NCI-H2081 treated with DMSO at 0.1 percent for 48 hours (cell line): ENCODE measurements at regions not wholly inside any gene's neighbourhood (a gene's known extent, or its start where the extent isn't known, plus 50 kb on each side); places are given as distances from the start of the nearest gene placed in this dataset.
"Not testable (repeated sequence)": the region's sequence is repeated elsewhere in the genome, so short reads cannot be mapped to it uniquely, and the experiment has no call there.

Source experiments
- DNase-seq: peaks from one replicate; lab custom pipeline; 2025; lab: John Stamatoyannopoulos, UW

DNA sequence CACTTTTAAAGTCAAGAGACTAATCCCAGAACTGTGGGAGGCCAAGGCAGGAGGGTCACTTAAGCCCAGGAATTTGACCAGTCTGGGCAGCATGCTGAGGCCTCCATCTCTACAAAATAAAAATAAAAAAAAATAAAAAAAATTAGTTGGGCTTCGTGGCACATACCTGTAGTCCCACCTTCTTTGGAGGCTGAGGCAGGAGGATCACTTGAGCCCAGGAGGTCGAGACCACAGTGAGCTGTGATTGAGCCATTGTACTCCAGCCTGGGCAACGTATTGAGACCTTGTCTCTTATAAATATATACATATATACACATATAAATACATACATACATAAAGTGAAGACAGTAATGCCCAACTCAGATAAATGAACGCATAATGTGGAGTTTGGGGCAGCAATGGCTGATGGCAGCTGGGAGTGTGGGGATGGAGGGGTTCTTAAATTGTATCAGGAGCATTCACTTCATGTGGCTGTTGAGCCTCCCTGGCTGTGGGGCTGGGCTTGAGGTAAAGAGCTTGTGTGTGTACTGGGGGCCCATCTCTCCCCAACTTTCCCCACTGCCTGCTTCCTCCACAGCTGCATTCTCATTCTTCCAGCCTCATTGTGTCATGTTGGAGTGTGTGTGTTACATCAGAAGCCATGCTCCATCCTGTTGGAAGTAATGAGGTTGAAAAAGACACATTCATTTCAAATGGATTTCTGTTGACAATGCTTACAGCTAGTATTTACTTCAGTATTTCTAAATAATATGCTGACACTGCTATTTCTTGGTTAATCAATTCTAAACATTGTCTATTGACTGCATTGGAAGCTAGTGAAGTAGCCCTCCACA lies 96.5 kb upstream of the HS6ST1 start:
- DNase-seq = no peak

DNA sequence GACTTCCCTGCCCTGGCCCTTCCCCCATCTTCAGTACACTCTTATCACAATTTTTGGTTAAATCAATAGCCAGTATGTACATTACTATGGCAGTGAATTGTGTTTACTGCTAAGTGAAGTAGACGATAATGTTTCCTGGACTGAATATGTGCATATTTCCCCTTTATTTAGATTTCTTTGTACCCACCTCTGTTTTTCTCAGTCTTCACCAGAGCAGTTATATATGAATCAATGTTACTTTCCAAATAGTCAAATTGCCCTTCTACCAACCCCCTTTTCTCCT lies 97.1 kb upstream of the HS6ST1 start:
- DNase-seq = no peak

DNA sequence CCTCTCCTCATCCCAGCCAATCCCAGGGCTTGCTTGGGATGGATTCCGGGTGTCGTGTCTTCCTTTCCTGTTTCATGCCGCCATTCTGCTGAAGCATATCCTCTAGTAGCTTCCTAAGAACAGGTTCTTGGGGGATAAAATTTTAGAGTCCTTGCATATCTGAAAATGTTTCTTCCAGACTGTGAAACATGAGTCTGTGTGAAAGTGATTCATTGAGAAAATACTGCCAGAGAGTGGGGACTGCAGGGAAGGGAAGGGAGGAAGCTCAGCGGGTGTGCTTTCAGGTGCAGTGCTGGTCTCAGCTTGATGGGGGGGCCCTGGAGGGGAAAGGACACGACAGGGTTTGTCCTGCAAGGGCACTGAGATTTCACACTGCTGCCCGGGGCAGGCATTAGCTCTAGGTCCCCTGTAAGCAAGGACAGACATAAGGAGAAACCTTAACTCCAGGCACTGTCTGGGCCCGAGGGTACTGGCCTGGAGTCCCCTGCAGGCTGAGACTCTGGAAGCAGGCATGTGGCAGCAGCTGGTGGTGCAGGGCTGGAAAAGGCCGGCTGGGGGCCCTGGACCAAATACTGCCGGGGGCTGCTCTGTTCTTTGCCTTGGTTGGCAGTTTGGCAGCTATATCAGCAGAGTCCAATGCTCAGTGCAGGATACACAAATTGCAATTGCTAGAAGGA lies 97.6 kb upstream of the HS6ST1 start:
- DNase-seq = no peak

DNA sequence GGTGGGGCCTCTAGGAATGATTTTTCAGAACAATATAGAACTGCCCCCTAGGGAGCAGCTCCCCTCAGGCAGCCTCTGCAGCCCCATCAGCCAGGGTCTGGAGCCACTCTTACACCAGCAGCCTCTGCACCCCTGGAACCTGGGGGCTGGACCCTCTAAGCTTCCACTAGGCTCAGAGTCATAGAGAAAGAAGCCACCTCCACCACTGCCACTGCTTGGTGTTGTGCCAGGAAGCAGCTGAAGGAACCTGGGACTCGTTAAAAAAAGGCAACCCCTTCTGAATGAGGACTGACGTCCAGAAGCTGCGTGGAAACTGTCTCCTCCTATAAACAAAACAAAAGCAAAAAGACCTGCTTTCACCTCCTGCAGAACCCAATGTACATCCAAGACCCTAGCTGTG lies 98.1 kb upstream of the HS6ST1 start:
- no peak for DNase-seq

DNA sequence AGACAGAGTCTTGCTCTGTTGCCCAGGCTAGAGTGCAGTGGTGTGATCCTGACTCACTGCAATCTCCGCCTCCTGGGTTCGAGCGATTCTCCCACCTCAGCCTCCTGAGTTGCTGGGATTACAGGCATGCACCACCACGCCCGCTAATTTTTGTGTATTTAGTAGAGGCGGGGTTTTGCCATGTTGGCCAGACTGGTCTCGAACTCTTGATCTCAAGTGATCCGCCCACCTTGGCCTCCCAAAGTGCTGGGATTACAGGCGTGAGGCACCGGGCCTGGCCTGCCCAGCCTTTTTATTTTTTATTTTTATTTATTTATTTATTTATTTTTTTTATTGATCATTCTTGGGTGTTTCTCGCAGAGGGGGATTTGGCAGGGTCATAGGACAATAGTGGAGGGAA lies 98.6 kb upstream of the HS6ST1 start:
- not testable (repeated sequence) for DNase-seq

DNA sequence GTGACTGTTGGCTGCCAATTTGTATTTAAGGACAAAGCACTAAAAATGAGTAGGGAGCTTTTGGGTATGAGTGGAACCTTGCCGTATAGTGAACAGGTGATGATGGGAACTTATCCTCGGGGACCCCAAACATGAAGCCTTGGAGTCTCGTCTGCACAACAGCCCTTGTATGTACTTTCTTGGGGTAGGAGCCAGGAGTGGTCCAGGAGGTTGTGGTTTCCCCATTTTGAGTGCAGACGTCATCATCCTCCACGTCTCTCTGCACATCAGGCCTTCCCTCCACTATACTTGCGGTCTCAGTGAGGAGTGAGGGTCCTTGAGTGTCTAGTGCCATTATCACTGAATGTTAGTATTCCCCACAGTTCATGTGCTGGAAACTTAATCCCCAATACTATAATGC lies 101.5 kb upstream of the HS6ST1 start:
- DNase-seq = no peak

DNA sequence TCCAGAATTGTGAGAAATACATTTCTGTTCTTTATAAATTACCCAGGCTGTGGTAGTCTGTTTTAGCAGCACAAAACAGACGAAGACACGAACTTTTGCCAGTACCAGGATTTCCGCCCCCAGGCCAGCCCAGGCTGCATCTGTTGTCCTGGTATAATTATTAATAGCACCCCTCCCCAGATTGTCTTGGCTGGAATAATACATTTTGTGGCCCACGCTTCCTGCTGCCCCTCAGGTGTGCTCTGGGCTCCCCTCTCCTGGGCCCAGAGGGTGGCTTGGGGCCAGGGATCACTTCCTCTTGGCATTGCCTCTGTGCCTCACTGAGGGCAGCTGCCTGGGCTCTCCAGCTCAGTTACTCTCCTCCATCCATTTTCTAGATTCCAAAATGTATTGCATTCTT lies 102.1 kb upstream of the HS6ST1 start:
- no peak for DNase-seq

DNA sequence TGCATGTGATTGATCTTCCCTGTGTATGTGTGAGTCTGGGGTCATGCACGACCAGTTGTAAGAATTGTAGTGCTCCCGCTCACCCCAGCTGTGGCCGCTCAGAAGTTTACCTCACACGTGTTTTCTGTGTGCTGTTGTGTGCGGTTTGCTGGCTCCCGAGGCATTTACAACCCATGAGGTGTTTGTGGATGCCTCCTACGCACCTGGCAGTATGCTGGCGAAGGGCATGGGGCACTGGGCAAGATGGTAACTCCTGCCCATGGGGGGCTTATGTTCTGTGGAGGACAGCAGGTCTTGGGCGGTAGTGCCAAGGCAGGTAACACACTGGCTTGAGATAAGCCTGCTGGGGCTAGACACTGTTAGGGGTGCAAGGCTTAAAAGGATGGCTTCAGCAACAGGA lies 102.6 kb upstream of the HS6ST1 start:
- no peak for DNase-seq

DNA sequence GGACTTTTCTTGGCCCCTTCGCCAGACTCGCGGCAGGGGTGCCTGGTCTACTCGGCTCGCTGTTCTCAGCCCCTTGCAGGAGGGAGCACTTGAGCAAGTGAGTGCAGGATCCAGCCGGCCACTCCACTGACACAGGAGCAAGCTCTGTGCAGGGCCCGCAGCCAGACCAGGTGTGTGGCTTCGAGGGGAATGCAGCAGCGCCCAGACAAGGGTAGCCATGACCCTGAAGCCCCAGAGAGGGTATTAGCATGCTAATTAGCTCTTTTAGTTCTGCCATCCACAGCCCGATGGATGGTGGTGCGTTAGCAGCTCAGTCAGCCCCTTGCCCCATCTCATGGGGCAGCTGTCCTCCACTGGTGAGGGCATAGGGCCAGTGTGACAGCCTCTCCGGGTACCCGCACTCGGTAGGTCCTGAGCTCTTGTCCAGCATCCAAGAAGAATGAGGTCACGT lies 103.2 kb upstream of the HS6ST1 start:
- no peak for DNase-seq

DNA sequence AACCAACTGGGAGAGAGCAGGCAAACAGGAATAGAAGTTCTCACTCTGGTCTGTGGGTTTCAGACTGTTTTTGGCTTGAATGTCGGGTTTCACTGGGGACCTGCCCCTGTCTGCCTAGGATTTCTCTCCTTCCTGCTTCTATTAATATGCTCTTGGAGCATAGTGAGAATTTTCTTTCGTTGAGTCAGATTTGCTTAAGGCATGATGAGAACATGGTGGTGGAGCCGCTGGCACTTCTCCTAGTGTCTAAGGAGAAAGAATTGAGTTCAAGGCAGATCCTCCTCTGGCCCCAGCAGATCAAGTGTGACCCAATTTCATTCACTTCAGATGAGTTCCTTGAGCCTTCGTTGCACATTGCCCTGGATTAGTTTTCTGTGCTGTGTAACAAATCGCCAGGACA lies 103.9 kb upstream of the HS6ST1 start:
- DNase-seq = no peak

DNA sequence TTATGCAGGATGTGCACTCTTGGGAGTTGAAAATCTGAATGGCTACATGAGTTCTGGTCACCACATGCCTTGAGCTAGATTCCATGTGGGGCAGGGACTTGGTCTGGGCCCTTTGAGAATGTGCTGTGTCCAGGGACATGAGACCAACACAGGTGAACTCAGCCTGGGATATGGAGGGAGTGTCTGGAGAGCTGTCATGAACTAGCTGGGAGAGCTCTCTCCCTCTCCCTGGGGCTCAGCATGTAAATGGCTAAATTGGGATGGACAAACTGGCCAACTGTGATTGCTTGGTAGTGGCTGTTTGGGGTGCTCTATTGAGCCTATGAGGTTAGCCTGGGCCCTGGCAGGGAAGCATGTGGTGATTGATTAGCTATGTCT lies 105.1 kb upstream of the HS6ST1 start:
- no peak for DNase-seq

DNA sequence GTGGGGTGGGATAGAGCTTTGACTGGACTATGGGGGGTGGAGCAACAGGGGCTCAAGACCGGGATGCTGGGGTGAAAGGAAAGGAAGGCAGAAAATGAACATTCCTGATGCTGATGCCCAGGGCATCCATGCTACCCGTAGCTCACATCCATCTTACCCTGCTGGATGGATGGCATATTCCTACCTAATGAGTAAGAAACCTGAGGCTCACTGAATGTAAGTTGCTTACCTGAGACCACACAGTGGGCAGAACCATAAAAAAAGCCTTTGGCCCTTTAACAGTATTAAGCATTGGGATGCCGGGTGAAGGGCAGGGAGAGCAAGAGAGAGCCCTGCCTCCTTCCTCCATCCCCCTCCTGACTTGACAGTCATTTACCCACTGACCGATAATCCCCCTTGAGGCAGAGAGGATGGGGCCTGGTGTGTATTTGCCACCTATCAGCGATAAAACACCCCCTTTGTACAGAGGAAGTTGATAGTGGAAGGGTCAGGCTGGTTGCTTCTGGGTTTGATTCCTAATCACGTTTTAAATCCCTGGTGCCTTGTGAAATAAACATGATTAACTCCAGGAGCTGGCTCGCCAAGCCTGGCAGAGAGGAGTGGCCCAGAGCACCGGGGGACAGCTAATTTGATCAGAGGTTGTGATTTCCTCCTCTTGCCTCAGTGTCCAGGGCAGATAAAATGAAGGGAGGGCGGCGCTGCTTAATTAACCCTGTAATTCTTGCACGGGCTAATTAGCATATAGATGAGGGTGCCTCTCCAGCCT lies 105.9 kb upstream of the HS6ST1 start:
- DNase-seq = no peak

DNA sequence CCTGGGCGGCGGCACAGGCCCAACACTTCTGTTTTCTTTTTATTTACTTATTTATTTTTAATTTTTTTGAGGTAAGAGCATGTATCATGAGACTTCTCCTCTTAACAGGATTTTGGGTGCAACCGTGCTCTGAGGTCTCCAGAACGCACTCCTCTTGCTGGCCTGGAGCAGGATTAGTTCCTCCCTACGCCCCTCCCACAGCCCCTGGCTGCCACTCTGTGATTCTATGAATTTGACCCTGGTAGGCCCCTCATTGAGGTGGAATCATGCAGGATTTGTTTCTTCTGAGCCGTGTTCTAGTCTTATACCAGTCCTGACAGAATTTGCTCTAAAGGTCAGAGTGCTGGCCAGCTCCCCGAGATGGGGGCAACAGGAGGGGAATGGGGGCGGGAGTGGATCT lies 106.5 kb upstream of the HS6ST1 start:
- DNase-seq = no peak

DNA sequence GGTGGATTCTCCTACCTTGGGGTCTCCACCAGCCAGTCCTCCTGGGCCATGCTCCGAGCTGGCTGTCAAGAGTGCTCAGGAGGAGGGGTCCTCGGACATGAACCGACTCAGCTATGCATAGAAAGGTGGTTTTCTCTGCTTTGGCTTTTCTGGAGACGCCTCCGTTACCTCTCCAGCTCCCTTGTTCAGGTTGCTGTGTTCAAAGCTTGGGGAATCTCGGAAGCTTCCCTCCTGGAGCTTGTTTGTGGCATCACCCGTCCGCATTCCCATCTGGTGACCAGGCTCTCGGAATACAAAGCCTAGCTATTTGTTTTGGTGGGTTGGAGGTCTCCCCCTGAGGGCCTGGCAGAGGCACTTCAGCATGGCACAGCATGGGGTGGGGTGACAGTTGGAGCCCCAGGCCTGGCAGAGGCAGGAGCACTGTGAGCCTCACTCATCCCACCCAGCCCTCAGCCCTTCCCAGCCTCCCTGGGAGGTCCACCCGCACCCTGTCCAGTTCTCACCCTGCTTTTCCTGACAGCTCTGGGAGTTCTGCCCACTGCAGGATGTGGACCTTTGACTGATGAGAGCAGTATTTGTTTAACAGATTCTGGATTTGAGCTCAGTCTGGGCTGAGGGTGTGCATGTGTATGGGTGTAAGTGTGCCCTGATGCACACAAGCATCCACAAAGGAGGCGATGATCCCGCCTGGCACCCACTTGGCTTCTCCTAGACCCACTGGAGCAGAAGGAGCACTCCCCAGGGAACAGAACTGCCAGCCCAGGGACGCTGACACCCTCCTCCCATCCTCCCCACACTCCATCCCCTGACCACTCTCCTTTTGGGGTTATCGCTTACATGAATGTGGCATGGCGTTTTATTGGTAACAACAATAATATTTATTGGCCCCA lies 107.3 kb upstream of the HS6ST1 start:
- DNase-seq = no peak

DNA sequence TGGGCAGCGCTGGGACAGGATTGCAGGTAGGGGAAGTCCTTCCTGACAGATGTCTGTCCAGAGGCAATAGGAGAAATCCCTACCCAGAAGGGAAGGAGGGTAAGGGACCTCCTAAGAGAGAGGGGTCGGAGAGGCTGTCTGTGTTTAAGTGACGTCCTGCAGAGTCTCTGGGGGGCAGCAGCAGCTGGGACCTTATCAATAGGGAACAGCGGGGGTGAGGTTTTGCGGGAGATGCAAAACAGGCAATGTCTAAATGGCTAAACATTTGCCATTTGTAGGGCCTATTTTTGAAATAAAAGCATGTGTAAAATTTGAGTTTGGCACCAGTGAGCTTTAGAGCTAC lies 108.7 kb upstream of the HS6ST1 start:
- DNase-seq = no peak

DNA sequence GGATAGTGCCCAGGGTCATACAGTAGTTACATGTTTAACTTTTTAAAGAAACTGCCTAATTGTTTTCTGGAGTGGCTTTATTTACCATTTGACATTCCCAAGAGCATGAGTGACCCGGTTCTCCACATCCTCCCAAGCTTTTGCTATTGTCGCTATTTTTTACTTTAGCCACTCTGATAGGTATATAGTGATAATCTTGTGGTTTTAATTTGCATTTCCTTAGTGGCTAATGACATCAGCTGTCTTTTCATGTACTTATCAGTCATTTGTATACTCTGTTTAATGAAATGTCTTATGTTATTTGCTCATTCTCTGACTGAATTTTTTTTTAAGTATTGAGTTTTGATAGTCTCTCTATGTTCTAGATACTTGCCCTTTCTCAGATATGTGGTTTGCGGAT lies 109.7 kb upstream of the HS6ST1 start:
- DNase-seq = no peak

DNA sequence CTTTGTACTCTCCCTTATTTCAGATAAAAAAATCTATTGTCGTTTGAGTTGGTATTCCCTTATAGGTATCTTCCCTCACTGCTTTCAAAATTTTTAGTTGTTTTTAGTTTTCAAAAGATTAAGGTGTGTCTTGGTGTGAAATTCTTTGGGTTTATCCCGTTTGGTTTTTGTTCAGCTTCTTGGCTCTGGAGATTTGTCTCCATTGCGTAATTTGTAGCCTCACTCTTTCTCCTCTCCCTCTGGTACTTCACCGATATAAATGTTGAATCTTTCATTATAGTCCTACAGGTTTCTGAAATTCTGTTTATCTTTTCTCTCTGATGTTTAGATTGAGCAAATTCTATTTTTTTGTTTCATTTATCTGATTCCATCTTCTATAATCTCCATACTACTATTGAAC lies 113.8 kb upstream of the HS6ST1 start:
- DNase-seq = no peak

DNA sequence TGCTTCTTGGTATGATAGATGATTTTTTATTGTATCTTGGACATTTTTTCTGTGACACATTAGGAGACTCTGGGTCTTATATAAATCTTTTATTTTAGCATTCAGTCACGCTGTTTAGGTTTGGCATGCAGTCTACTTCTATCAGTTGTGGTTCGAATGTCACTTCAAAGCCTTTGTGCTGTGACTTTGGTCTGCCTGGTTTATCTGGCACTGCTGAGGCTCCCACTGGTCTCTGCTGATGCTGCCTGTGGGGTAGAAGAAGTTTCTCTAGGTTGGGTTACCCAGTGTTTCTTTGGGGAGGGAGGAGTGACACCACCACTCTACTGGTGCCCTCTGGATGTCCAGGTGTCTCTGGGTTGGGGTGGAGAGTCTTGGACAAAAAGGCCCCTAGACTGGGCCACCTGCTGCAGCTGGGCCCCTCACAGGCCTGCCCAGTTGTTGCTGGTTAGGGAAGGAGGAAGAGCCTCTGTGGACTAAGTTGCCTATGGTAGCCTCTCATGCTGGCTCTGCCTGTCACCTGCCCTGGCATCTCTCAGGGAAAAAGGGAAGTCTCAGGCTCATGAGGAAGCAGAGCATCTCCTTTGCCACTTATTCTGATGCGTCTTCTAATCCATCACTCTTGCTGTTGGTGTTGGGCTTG lies 115.4 kb upstream of the HS6ST1 start:
- no peak for DNase-seq

DNA sequence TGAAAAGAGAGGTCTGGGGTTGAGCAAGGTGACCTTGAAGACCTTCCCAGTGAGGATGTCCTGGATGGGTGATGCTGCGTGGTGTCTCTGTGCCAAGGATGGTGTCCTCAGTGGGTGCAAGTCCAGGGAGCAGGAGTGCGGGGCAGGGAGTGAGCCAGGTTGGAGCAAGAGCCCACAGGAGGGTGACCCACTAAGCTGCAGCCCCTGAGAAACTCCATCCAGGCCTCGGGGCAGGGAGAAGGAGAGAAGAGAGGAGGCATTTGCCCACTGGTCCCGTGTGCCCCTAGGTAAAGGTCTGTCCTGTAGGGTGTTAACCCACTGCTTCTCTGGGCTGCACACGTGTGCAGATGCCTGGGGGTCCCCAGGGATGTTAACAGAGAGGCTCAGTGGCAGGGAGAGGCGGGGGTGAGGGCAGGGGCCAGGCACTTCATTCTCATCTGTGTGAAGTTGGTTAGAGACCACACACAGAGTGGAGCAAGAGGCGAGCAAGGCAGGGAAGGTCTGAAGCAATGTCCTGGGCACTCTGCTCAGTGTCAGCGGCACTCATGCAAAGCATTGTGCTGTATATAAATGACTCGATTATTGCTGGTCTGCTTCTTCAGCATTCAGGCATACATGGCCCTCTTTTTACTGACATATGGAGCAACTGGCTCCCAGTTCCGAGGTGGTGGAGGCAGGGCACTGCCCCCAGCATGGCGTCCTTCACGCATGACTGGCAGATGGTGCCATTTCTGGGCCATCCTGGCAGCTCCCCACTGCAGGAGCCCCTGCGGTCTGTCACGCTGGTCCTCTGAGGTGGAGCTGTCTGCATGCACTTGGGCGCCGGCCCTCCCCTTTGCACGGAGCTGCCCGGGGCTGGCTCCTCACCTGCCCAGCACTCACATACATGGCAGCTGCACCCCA lies 117.2 kb upstream of the HS6ST1 start:
- DNase-seq = no peak

DNA sequence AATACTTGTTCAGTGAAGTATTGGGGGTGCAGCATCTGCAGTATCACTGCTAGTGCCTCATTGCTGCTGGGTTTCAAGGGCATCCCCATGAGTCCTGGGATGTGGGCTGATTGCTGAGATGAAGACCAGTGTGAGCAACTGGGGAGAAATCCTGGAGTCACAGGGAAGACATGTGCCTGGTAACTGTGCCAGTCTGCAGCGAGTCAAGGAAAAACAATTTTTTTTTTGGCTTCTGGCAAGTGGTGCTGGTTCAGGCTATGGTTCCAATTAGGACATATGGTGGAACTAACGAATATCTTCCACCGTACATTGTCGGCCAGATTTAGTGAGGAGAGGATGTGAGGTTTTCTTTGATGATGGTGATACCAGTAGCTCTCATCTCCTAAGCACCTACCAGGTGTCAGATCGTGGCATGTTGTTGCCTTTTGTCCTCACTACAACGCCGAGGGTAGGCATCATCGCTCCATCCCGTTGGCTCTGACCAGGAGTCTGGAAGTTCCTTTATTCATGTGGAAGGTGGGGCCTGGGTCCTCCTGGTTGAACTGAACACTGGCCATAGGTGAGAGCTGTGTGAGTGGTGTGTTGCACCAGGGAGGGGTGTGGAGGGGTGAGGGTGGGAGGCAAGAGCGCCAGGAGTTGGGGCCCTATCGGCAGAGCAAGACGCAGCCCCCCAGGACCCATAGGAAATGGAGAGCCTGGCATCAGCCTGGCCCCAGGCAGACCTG lies 118.0 kb upstream of the HS6ST1 start:
- DNase-seq = no peak
